Activated CD4-positive, alpha-beta T cell treated with anti-CD3 and anti-CD28 coated beads for 4 hours (primary cell): ENCODE measurements at regions not wholly inside any gene's neighbourhood (a gene's known extent, or its start where the extent isn't known, plus 50 kb on each side); places are given as distances from the start of the nearest gene placed in this dataset.

Experiments
- DNase-seq, 2 donors: peaks; one replicate each; pipeline ENCODE4 v3.0.0-alpha.2; 2020

DNA sequence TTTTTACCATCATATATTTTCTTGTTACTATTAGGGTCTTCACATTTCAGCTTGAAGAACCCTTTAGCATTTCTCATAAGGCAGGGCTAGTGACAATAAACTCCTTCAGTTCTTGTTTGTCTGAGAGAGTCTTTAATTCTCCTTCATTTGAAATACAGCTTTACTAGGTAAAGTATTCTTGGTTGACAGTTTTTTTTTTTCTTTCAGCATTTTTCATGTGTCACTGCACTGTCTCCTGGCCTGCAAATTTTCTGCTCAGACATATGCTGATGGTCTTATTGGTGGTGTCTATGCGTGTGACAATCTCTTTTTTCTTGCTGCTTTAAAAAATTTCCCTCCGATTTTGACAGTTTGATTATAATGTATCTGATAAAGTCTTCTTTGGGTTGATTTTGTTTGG, 399.9 kb downstream of the SH3GL2 start:
- no peak for DNase-seq

DNA sequence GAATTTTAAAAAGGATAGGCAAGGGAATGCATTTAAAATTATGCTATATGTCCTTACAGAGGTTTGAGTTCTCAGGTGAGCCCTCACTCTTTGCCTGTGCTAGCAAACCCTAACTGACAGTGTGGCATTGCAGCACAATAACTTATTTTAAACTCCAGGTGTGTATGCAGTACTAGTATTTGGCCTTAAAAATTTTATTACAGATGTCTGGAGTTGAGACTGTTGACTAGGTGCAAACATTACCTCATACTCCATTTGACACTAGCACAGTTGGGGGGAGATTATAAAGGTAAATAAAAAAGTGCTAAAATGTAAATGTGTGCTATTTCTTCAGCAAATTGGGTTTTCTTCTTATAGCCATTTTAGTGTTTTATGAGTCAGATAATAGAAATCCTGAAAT, 407.7 kb downstream of the SH3GL2 start:
- no peak for DNase-seq

- DNase-seq: no peak
Measured at GRCh38 chr9:17987189-17987588, 408.3 kb downstream of the SH3GL2 start.

DNA sequence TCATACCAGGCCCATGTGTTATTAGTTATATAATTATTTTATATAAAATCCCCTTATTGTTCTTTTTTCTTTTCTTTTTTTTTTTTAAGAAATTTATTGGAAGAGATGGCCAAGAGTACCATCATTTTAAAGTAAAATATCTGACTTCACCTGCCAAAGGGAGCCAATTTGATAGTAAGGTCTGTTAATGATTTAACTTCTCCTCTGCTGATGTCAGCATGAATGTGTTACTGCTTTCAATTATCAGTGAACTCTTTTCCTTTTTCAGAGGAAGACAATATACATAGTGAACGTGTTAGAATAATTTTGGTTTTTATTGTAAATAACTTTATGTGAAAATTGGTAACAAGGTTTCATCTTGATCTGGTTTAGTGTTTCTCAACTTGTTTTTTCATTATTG, 409.6 kb downstream of the SH3GL2 start:
- DNase-seq: no peak

DNA sequence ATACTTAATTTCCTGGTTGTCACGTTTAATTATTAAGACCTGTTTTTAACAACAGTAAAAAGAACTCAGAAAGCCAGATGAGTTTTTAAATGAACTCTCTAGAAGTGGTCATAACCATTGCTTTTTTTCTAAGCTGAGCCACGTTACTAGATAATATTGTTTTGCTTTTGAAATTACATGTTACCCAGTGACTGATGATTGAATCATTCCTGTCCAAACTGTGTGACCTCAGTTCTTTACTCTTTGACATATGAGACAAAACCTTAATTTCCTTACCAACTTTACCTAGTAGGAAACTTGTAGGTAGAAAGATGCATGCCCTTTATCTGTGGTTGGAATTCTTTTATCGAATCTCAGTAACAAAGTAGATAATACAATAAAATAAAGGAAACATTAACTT, 411.7 kb downstream of the SH3GL2 start:
- no peak for DNase-seq

- no peak for DNase-seq
Measured at GRCh38 chr9:17993024-17993423, 414.2 kb downstream of the SH3GL2 start.

- no peak for DNase-seq
Measured at GRCh38 chr9:17994695-17995425, 416.0 kb downstream of the SH3GL2 start.

DNA sequence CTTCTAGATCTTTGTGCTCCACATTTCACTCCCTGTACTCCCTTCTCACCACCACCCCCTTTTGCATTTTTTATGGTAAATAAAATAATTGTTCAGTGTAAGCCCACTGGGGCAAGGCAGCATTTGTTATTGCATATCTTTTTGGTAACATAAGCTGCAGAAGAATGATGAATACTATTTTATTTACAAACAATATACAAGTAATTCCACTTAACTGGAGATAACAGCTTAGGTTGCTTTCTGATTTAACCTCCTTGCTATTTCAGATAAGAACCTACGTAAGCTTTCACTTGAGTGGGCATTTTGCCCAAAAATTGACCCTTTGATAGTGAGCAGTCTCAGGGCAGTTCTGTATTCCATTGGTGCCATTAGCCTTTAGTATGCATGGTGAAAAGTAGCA, 417.9 kb downstream of the SH3GL2 start:
- no peak for DNase-seq

- DNase-seq: no peak
Measured at GRCh38 chr9:18002718-18003438, 424.0 kb downstream of the SH3GL2 start.

DNA sequence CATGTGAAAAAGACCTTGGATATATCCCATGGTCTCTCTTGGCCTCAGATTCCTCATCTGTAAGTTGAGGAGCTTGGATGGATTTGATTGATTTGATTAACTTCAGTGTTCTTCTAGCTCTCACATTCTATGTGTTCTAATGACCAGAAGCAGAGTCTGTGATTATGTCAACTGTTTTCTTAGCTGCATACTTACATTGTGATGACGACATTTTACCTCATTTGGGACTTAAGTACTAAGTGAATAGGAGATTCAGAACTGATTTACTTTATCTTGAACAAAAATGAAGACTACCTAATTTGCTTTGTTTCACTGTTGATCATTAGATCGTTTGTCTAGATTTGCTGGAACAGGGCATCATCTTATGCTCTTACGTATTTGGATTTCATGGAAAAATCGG, 427.7 kb downstream of the SH3GL2 start:
- no peak for DNase-seq

DNA sequence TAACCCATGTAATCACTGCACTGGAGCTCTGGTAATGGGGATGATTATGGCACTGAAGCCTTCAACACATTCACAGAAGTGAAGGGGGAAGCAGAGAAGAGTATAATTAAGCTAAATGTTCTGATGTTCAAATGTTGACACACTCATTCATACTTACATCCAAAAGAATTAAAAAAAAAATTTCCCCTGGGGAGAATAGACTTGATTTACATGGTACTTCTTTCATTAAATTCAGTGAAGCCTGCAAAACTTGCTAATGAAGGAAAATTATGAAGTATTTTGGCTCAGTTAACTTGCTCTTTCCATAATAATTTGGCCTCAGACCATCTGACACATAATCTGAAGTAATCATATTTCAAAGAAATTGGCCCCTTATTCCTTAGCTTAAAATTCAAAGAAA, 428.8 kb downstream of the SH3GL2 start:
- no peak for DNase-seq

DNA sequence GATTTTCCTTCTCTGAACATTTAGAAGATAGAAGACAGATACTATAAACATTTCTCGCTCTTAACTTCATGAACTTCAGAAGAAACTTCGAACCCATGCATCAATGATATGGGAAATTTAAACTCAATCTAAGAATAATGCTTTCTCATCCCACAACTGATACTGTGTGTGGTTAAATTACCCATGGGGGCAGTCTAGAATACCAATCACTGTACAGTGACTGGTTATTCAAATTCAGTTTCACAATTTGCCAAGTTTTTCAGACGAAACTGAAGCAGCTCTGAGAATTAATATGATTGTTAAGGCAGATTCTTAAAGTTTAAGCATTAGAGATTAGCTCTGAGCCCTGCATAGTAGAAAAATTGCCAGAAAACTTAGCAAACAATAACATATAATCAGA, 431.0 kb downstream of the SH3GL2 start:
- DNase-seq: no peak

DNA sequence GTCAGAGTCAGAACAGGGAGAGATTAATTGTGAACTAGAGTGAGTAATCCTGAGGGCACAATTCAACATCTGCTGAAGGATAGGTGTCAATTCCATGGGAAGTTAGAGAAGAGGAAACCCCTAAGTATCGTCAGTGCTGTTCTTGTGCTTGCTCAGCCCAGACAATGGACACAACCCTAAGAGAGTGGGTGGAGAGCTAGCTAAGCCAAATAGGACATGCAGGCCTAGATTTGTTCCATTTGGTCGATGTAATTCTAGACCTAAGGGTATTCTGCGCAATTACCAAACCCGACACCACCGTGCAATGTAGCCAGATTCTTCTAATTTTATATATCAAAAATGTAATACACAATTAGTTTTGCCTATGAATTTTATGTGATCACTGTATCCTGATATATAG, 431.6 kb downstream of the SH3GL2 start:
- no peak for DNase-seq

DNA sequence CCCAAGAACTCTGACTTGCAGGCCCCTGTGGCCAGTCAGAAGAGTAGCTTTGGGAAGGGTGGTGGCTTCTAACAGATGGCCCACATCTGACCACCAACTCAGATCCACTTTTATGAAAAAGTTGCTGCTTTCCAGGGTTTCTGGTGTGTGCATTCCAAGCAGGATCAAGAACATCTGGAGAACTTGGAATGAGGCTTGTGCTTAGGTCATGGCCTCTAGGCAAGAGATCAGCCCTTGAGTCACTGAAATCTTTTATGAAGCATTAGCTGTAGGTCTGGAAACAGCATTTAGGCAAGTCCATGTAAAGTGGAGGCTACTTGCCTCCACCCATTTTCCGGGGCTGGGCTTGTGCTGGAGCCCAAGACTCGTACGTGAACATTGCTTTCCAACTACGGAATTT, 433.3 kb downstream of the SH3GL2 start:
- no peak for DNase-seq

GRCh38 chr9:18014556-18014955, 435.7 kb downstream of the SH3GL2 start:
- DNase-seq: no peak

- DNase-seq: no peak
Measured at GRCh38 chr9:18015116-18015515, 436.2 kb downstream of the SH3GL2 start.

- no peak for DNase-seq
Measured at GRCh38 chr9:18017136-18017535, 438.3 kb downstream of the SH3GL2 start.

- DNase-seq: no peak
Measured at GRCh38 chr9:18018221-18018620, 439.4 kb downstream of the SH3GL2 start.

GRCh38 chr9:18018661-18019060, 439.8 kb downstream of the SH3GL2 start:
- no peak for DNase-seq

DNA sequence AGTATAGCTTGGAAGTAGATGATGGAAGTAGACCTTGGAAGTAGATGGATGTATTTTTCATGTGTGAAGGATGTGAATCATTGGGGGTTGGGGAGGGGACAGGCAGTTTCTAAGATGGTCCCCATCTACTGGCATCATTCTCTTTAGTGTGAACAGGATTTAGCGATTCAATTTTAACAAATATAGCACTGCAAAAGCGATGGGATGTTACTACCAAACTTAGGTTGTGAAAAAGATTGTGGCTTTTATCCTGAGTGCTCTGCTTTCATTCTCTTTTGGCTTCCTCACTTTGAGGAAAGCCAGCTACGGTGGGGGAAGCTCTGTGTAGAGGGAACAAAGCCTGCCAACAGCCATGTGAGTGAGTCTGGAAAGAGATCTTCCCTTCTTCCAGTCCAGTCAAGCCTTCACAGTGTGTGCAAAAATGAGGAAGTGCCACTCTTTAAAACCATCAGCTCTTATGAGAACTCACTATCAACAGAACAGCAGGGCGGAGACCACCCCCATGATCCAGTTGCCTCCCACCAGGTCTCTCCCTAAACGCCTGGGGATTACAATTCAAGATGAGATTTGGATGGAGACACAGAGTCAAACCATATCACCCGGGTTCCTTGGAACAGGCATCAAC, 441.4 kb downstream of the SH3GL2 start:
- no peak for DNase-seq

DNA sequence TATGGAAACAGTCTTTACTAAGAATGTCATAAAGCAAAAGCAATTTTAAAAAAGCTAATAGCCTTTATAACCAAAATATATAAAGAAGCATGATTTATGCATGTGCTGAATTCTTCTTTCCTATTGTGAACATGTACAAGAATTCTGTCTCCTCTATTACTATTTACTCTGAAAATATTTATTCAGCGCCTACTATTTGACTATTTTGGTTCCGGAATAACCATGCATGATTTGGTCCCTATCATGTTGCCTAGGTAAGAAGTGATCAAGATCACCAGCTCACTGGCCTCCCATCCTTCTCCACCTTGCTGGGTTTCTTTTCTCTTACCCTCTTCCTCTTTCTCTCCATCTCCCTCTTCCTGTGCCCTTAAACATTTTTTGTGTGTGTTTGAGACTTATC, 443.8 kb downstream of the SH3GL2 start:
- DNase-seq: no peak

GRCh38 chr9:18023332-18023731, 444.5 kb downstream of the SH3GL2 start:
- DNase-seq: no peak

GRCh38 chr9:18032636-18033035, 441.3 kb upstream of the ADAMTSL1 start:
- no peak for DNase-seq
